HCT116 (cell line): ENCODE measurements at regions not wholly inside any gene's neighbourhood (a gene's known extent, or its start where the extent isn't known, plus 50 kb on each side); places are given as distances from the start of the nearest gene placed in this dataset.

ENCODE experiments used
- TF ChIP-seq, protein P1 (sequence below): IDR thresholded peaks from 2 replicates; pipeline ENCODE4 v1.6.1; 2012; ENCODE audit warnings: low read depth
- TF ChIP-seq, protein P2 (sequence below): IDR thresholded peaks from 2 replicates; pipeline ENCODE4 v1.6.1; 2012

DNA sequence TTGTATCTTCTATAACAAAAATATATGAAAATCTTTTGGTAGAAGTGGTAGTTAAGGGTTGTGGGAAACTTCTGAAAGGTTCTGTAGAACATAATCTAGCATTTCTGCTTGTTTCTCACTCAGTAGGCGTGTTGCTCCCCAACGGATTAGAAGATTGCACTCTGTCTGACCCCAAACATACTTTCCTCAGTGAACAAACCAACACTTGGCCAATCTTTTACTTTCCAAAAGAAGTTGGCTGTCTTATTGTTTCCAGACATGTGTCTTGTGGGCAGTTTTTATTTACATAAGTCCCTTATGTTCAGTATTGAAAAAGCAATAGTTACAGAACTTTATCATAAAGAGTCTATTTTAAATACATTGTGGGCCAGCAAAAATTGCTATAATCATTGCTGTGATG, 312.8 kb upstream of the EPHA5 start:
- TF ChIP-seq, protein P1, sequence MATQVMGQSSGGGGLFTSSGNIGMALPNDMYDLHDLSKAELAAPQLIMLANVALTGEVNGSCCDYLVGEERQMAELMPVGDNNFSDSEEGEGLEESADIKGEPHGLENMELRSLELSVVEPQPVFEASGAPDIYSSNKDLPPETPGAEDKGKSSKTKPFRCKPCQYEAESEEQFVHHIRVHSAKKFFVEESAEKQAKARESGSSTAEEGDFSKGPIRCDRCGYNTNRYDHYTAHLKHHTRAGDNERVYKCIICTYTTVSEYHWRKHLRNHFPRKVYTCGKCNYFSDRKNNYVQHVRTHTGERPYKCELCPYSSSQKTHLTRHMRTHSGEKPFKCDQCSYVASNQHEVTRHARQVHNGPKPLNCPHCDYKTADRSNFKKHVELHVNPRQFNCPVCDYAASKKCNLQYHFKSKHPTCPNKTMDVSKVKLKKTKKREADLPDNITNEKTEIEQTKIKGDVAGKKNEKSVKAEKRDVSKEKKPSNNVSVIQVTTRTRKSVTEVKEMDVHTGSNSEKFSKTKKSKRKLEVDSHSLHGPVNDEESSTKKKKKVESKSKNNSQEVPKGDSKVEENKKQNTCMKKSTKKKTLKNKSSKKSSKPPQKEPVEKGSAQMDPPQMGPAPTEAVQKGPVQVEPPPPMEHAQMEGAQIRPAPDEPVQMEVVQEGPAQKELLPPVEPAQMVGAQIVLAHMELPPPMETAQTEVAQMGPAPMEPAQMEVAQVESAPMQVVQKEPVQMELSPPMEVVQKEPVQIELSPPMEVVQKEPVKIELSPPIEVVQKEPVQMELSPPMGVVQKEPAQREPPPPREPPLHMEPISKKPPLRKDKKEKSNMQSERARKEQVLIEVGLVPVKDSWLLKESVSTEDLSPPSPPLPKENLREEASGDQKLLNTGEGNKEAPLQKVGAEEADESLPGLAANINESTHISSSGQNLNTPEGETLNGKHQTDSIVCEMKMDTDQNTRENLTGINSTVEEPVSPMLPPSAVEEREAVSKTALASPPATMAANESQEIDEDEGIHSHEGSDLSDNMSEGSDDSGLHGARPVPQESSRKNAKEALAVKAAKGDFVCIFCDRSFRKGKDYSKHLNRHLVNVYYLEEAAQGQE, result no peak
- TF ChIP-seq, protein P2, sequence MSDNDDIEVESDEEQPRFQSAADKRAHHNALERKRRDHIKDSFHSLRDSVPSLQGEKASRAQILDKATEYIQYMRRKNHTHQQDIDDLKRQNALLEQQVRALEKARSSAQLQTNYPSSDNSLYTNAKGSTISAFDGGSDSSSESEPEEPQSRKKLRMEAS, result no peak
